SK-N-SH (cell line): ENCODE measurements at regions not wholly inside any gene's neighbourhood (a gene's known extent, or its start where the extent isn't known, plus 50 kb on each side); places are given as distances from the start of the nearest gene placed in this dataset.

Experiments
- CTCF ChIA-PET: fragments of 300-600, 350-600 bp; formaldehyde crosslinking; extraction: SDS; loops from one replicate; lab custom pipeline; 2021; lab: Yijun Ruan, JAX
- POLR2A ChIA-PET: fragments of 350-600 bp; sonication (Branson Sonifier 250); formaldehyde crosslinking; extraction: SDS; loops from one replicate; lab custom pipeline; 2020; ENCODE audit warnings: antibody characterized with exemption, inconsistent platforms; lab: Yijun Ruan, JAX
- DNase-seq: peaks from one replicate; pipeline ENCODE4 v3.0.0; 2012
- H2AFZ ChIP-seq: fragments of 200-600 bp; sonication (generic); 2 replicates; pipeline ENCODE4 v1.8.1; 2016; ENCODE audit warnings: antibody characterized with exemption, mild to moderate bottlenecking, low read depth
- H3F3A ChIP-seq: fragments of 200-600 bp; sonication (generic); replicated peaks from 2 replicates; pipeline ENCODE3; 2016; ENCODE audit warnings: antibody characterized with exemption, mild to moderate bottlenecking; ENCODE audit not compliant: insufficient read depth
- H3K27ac ChIP-seq, 2 experiments: fragments of 200-500 bp in 1 of 2; fragments of 200-600 bp in 1 of 2; sonication (Bioruptor generic) in 1 of 2; sonication (generic), shearing (Covaris generic) in 1 of 2; 2 replicates each; pipeline versions ENCODE4 v1.5.1 to v1.6.1; 2014 to 2016; ENCODE audit warnings: low read depth in 2 of 2, inconsistent platforms in 1 of 2, low read length in 1 of 2, mild to moderate bottlenecking in 1 of 2, mixed read lengths in 1 of 2
- H3K27me3 ChIP-seq: fragments of 200-600 bp; sonication (generic), shearing (Covaris generic); 2 replicates; pipeline ENCODE4 v1.6.1; 2016; ENCODE audit warnings: mixed run types; ENCODE audit not compliant: insufficient read depth
- H3K36me3 ChIP-seq, 2 experiments: fragments of 200-500 bp in 1 of 2; fragments of 200-600 bp in 1 of 2; sonication (Bioruptor generic) in 1 of 2; sonication (generic) in 1 of 2; replicated peaks in 1 of 2; 2 replicates each; pipeline versions ENCODE3 to v1.5.1; 2014 to 2016; ENCODE audit warnings: low read length in 1 of 2, mild to moderate bottlenecking in 1 of 2; ENCODE audit not compliant: insufficient read depth in 2 of 2, control insufficient read depth in 1 of 2
- H3K4me1 ChIP-seq, 2 experiments: fragments of 200-500 bp in 1 of 2; fragments of 200-600 bp in 1 of 2; sonication (Bioruptor generic) in 1 of 2; sonication (generic), shearing (Covaris generic) in 1 of 2; 2 replicates each; pipeline versions ENCODE4 v1.5.1 to v1.6.1; 2014 to 2016; ENCODE audit warnings: low read depth in 1 of 2, low read length in 1 of 2, mixed run types in 1 of 2; ENCODE audit not compliant: insufficient read depth in 2 of 2, control insufficient read depth in 1 of 2
- H3K4me2 ChIP-seq: fragments of 200-600 bp; sonication (generic), shearing (Covaris generic); 2 replicates; pipeline ENCODE4 v1.6.1; 2017; ENCODE audit warnings: mixed run types
- H3K4me3 ChIP-seq, 2 experiments: fragments of 200-500 bp in 1 of 2; fragments of 200-600 bp in 1 of 2; sonication (Bioruptor generic) in 1 of 2; sonication (generic), shearing (Covaris generic) in 1 of 2; 2 replicates each; pipeline versions ENCODE4 v1.5.1 to v1.8.1; 2014 to 2016; ENCODE audit warnings: low read depth in 2 of 2, inconsistent platforms in 1 of 2, low read length in 1 of 2, mild to moderate bottlenecking in 1 of 2, mixed read lengths in 1 of 2, moderate library complexity in 1 of 2
- H3K79me2 ChIP-seq: fragments of 200-600 bp; sonication (generic); 2 replicates; pipeline ENCODE4 v1.8.1; 2017; ENCODE audit warnings: mild to moderate bottlenecking; ENCODE audit not compliant: insufficient read depth
- H3K9ac ChIP-seq: fragments of 200-600 bp; sonication (generic); 2 replicates; pipeline ENCODE4 v1.6.1; 2017; ENCODE audit warnings: mixed run types
- H3K9me2 ChIP-seq: fragments of 200-600 bp; sonication (generic); 2 replicates; pipeline ENCODE4 v1.6.1; 2017; ENCODE audit warnings: mixed run types
- H3K9me3 ChIP-seq: fragments of 200-600 bp; sonication (generic); 2 replicates; pipeline ENCODE4 v1.6.1; 2017; ENCODE audit warnings: mixed run types, mild to moderate bottlenecking, moderate library complexity
- H4K20me1 ChIP-seq: fragments of 200-600 bp; sonication (generic); 2 replicates; pipeline ENCODE4 v1.6.1; 2017; ENCODE audit warnings: mild to moderate bottlenecking, mixed run types; ENCODE audit not compliant: insufficient read depth
- CHD2 ChIP-seq: fragments of 150-350 bp; IDR thresholded peaks from 2 replicates; pipeline ENCODE4 v1.6.1; 2018; ENCODE audit warnings: low read length; ENCODE audit not compliant: partially characterized antibody
- CTCF ChIP-seq: fragments of 200-600 bp; sonication (generic); IDR thresholded peaks from 2 replicates; pipeline ENCODE4 v1.6.1; 2017; ENCODE audit warnings: antibody characterized with exemption, mild to moderate bottlenecking, moderate library complexity
- ELF1 ChIP-seq: IDR thresholded peaks from 2 replicates; pipeline ENCODE4 v1.4.0; 2012
- EZH2phosphoT487 ChIP-seq: fragments of 200-600 bp; sonication (generic); IDR thresholded peaks from 2 replicates; pipeline ENCODE4 v1.6.1; 2017; ENCODE audit warnings: low read depth, mixed run types, mild to moderate bottlenecking, antibody characterized with exemption, moderate library complexity, borderline replicate concordance
- FOXM1 ChIP-seq: IDR thresholded peaks from 2 replicates; pipeline ENCODE4 v1.4.0; 2012; ENCODE audit warnings: low read depth, mild to moderate bottlenecking
- GABPA ChIP-seq: IDR thresholded peaks from 2 replicates; pipeline ENCODE4 v1.4.0; 2012; ENCODE audit warnings: low read depth, mild to moderate bottlenecking
- GATA2 ChIP-seq: sonication (generic); formaldehyde crosslinking; IDR thresholded peaks from 2 replicates; pipeline ENCODE4 v1.5.0; 2020; ENCODE audit warnings: mild to moderate bottlenecking, missing genetic modification reagents
- IRF3 ChIP-seq: fragments of 150-350 bp; IDR thresholded peaks from 2 replicates; pipeline ENCODE4 v1.6.1; 2016; ENCODE audit warnings: mild to moderate bottlenecking, low read depth, low read length
- MEF2A ChIP-seq: IDR thresholded peaks from 2 replicates; pipeline ENCODE4 v1.4.0; 2012; ENCODE audit warnings: low read depth, borderline replicate concordance
- NFIC ChIP-seq: IDR thresholded peaks from 2 replicates; pipeline ENCODE4 v1.4.0; 2012; ENCODE audit warnings: borderline replicate concordance
- RAD21 ChIP-seq: IDR thresholded peaks from 2 replicates; pipeline ENCODE4 v1.6.1; 2012; ENCODE audit warnings: mild to moderate bottlenecking, low read length
- RCOR1 ChIP-seq: fragments of 150-350 bp; IDR thresholded peaks from 2 replicates; pipeline ENCODE4 v1.6.1; 2017; ENCODE audit warnings: antibody characterized with exemption, low read length
- REST ChIP-seq: IDR thresholded peaks from 2 replicates; pipeline ENCODE4 v1.6.1; 2012; ENCODE audit warnings: mild to moderate bottlenecking, low read depth, low read length, moderate library complexity
- RFX5 ChIP-seq: IDR thresholded peaks from 2 replicates; pipeline ENCODE4 v1.6.1; 2012; ENCODE audit warnings: mild to moderate bottlenecking, improper control_type of control experiment, low read length
- SMC3 ChIP-seq: IDR thresholded peaks from 2 replicates; pipeline ENCODE4 v1.6.1; 2012; ENCODE audit warnings: low read depth, low read length, improper control_type of control experiment
- TEAD4 ChIP-seq: IDR thresholded peaks from 2 replicates; pipeline ENCODE4 v1.4.0; 2012; ENCODE audit warnings: mild to moderate bottlenecking, borderline replicate concordance; ENCODE audit not compliant: insufficient read depth
- USF2 ChIP-seq: fragments of 150-350 bp; IDR thresholded peaks from 2 replicates; pipeline ENCODE4 v1.6.1; 2017; ENCODE audit warnings: antibody characterized with exemption, low read length, low read depth, borderline replicate concordance
- WGBS: methylation state at CpG from one replicate; pipeline ENCODE4 v1.1.6; 2017; ENCODE audit warnings: low lambda C conversion rate; 5-methylcytosine and 5-hydroxymethylcytosine counted together

GRCh38 chr2:60303680-60304079 is 249.8 kb downstream of the BCL11A start:
- TF ChIP-seq ELF1 (no peak), USF2 (no peak), GABPA (no peak), GATA2 (CRISPR knock-in tag) (no peak), CHD2 (no peak), RCOR1 (no peak), EZH2phosphoT487 (no peak), CTCF (no peak), REST (no peak), RAD21 (no peak), RFX5 (no peak), SMC3 (no peak), MEF2A (no peak), TEAD4 (no peak), IRF3 (no peak), NFIC (no peak), FOXM1 (no peak)
- Histone ChIP-seq H3K4me2 (no peak overlapping the region), H3F3A (no peaks in the 10 kb centered on the region), H3K4me3 (no peak overlapping the region), H3K27ac (no peak overlapping the region), H3K9me2 (no peaks in the 10 kb centered on the region), H3K27me3 (no peaks in the 10 kb centered on the region), H3K4me1 (no peaks in the 10 kb centered on the region; a peak in 1 of 4 replicates), H4K20me1 (no peaks in the 10 kb centered on the region), H3K9ac (no peak overlapping the region), H3K9me3 (no peaks in the 10 kb centered on the region), H2AFZ (no peak overlapping the region), H3K36me3 (no peaks in the 10 kb centered on the region), H3K79me2 (no peaks in the 10 kb centered on the region)
- ChIA-PET CTCF (no interaction called here), POLR2A (no interaction called here)
- DNase-seq = no peak
- WGBS = 27% methylated on average over 2 of the region's 2 CpGs
